A549 (cell line): ENCODE measurements at regions not wholly inside any gene's neighbourhood (a gene's known extent, or its start where the extent isn't known, plus 50 kb on each side); places are given as distances from the start of the nearest gene placed in this dataset.

Source experiments
- ATAC-seq, 2 experiments: fragments of 200-7000 bp in 1 of 2; fragments of >200 bp in 1 of 2; cut with Nextera tagmentation in 1 of 2; cut with Tn5 transposase in 1 of 2; 3 replicates each; pipeline versions ENCODE4 v1.8.0 to v1.9.1; 2018 to 2020; ENCODE audit warnings: mild to moderate bottlenecking in 1 of 2, moderate library complexity in 1 of 2
- CTCF ChIA-PET: fragments of 300-600 bp; sonication (Branson Sonifier 250); formaldehyde crosslinking; extraction: SDS; loops from one replicate; lab custom pipeline; 2021; ENCODE audit warnings: antibody characterized with exemption, inconsistent platforms; lab: Yijun Ruan, JAX
- POLR2A ChIA-PET: fragments of 350-600 bp; formaldehyde crosslinking; extraction: SDS; loops from one replicate; lab custom pipeline; 2021; ENCODE audit warnings: antibody characterized with exemption, inconsistent platforms; lab: Yijun Ruan, JAX
- DNase-seq, 2 experiments: peaks; one replicate each; pipeline versions ENCODE4 v3.0.0 to v3.0.0-alpha.2; 2011 to 2016; ENCODE audit warnings: low read depth in 1 of 2, low spot score in 1 of 2
- FAIRE-seq: peaks from 2 replicates; lab custom pipeline; 2011; peaks lifted over from hg19 to GRCh38; lab: Jason Lieb, UNC
- H3K27ac ChIP-seq, 2 experiments: fragments of >200 bp; sonication (Bioruptor Twin); formaldehyde crosslinking; 3 replicates each; pipeline ENCODE4 v1.5.1; 2016 to 2017
- H3K4me1 ChIP-seq: fragments of >200 bp; sonication (Bioruptor Twin); formaldehyde crosslinking; 3 replicates; pipeline ENCODE4 v1.6.1; 2016
- H3K4me2 ChIP-seq: fragments of >200 bp; sonication (Bioruptor Twin); formaldehyde crosslinking; 3 replicates; pipeline ENCODE4 v1.6.1; 2016
- H3K4me3 ChIP-seq: fragments of >200 bp; sonication (Bioruptor Twin); formaldehyde crosslinking; 3 replicates; pipeline ENCODE4 v1.5.1; 2016
- H3K9me3 ChIP-seq: fragments of >200 bp; sonication (Bioruptor Twin); formaldehyde crosslinking; 3 replicates; pipeline ENCODE4 v1.6.1; 2016
- BHLHE40 ChIP-seq: IDR thresholded peaks from 2 replicates; pipeline ENCODE4 v1.6.1; 2012; ENCODE audit warnings: low read depth, low read length, inconsistent platforms
- CBX8 ChIP-seq: fragments of 200-600 bp; sonication (generic); IDR thresholded peaks from 2 replicates; pipeline ENCODE4 v1.6.1; 2016
- EHF ChIP-seq: fragments of 250-450 bp; sonication (Bioruptor Pico); IDR thresholded peaks from 2 replicates; pipeline ENCODE4 v1.5.0; 2020; ENCODE audit warnings: mild to moderate bottlenecking
- EP300 ChIP-seq, 2 experiments: fragments of >200 bp; sonication (Bioruptor Twin); formaldehyde crosslinking; IDR thresholded peaks; 2 replicates in 1 of 2; 3 replicates in 1 of 2; pipeline ENCODE4 v1.6.1; 2016 to 2017
- GATA3 ChIP-seq: IDR thresholded peaks from 2 replicates; pipeline ENCODE4 v1.6.1; 2012; ENCODE audit warnings: borderline replicate concordance
- HOXB13 ChIP-seq: fragments of 250-450 bp; sonication (Bioruptor Pico); IDR thresholded peaks from 2 replicates; pipeline ENCODE4 v1.5.0; 2020; ENCODE audit warnings: low read depth, mild to moderate bottlenecking, moderate library complexity
- JUNB ChIP-seq: fragments of >200 bp; sonication (Bioruptor Twin); formaldehyde crosslinking; IDR thresholded peaks from 2 replicates; pipeline ENCODE4 v1.6.1; 2016
- KDM1A ChIP-seq: fragments of 200-600 bp; sonication (generic); IDR thresholded peaks from 2 replicates; pipeline ENCODE4 v1.6.1; 2016; ENCODE audit warnings: low read depth, mild to moderate bottlenecking
- KDM5A ChIP-seq: fragments of 200-600 bp; sonication (generic); IDR thresholded peaks from 2 replicates; pipeline ENCODE4 v1.6.1; 2016; ENCODE audit warnings: antibody characterized with exemption, mild to moderate bottlenecking
- MYC ChIP-seq: IDR thresholded peaks from 2 replicates; pipeline ENCODE4 v1.6.1; 2012; ENCODE audit warnings: mild to moderate bottlenecking, inconsistent platforms, low read length, improper control_type of control experiment, borderline replicate concordance
- NFE2L2 ChIP-seq: fragments of 150-350 bp; conservative IDR thresholded peaks from 2 replicates; pipeline ENCODE4 v1.6.1; 2014; ENCODE audit warnings: low read length
- POLR2A ChIP-seq: IDR thresholded peaks from 2 replicates; pipeline ENCODE4 v1.6.1; 2012; ENCODE audit warnings: mild to moderate bottlenecking, low read length
- POLR2AphosphoS2 ChIP-seq: conservative IDR thresholded peaks from 2 replicates; pipeline ENCODE4 v1.6.1; 2012; ENCODE audit warnings: low read length, improper control_type of control experiment, inconsistent platforms
- RARB ChIP-seq: fragments of 250-450 bp; sonication (Bioruptor Pico); IDR thresholded peaks from 2 replicates; pipeline ENCODE4 v1.8.0; 2021; ENCODE audit warnings: mild to moderate bottlenecking, moderate library complexity
- RCOR1 ChIP-seq: fragments of 150-350 bp; IDR thresholded peaks from 2 replicates; pipeline ENCODE4 v1.6.1; 2014; ENCODE audit warnings: antibody characterized with exemption, low read length, low read depth
- SMC3 ChIP-seq: fragments of >200 bp; sonication (Bioruptor Twin); formaldehyde crosslinking; IDR thresholded peaks from 3 replicates; pipeline ENCODE4 v1.6.1; 2018; ENCODE audit warnings: inconsistent platforms
- TP53 ChIP-seq: fragments of 250-450 bp; sonication (Bioruptor Pico); IDR thresholded peaks from 2 replicates; pipeline ENCODE4 v1.5.0; 2021; ENCODE audit warnings: mild to moderate bottlenecking, moderate library complexity
- ZSCAN20 ChIP-seq: fragments of 250-450 bp; sonication (Bioruptor Pico); IDR thresholded peaks from 2 replicates; pipeline ENCODE4 v1.8.0; 2022; ENCODE audit warnings: mild to moderate bottlenecking, moderate library complexity
- WGBS: methylation state at CpG from one replicate; pipeline ENCODE4 v1.1.6; 2017; ENCODE audit errors: missing lambda C conversion rate; 5-methylcytosine and 5-hydroxymethylcytosine counted together
- TF ChIP-seq, protein P1 (sequence below): fragments of 150-350 bp; IDR thresholded peaks from 2 replicates; pipeline ENCODE4 v1.6.1; 2014; ENCODE audit warnings: low read depth, mild to moderate bottlenecking, low read length
- TF ChIP-seq, protein P2 (sequence below): IDR thresholded peaks from 2 replicates; pipeline ENCODE4 v1.6.1; 2012; ENCODE audit warnings: low read depth, borderline replicate concordance
- TF ChIP-seq, protein P3 (sequence below): fragments of >200 bp; sonication (Bioruptor Twin); formaldehyde crosslinking; IDR thresholded peaks from 3 replicates; pipeline ENCODE4 v1.6.1; 2016

DNA sequence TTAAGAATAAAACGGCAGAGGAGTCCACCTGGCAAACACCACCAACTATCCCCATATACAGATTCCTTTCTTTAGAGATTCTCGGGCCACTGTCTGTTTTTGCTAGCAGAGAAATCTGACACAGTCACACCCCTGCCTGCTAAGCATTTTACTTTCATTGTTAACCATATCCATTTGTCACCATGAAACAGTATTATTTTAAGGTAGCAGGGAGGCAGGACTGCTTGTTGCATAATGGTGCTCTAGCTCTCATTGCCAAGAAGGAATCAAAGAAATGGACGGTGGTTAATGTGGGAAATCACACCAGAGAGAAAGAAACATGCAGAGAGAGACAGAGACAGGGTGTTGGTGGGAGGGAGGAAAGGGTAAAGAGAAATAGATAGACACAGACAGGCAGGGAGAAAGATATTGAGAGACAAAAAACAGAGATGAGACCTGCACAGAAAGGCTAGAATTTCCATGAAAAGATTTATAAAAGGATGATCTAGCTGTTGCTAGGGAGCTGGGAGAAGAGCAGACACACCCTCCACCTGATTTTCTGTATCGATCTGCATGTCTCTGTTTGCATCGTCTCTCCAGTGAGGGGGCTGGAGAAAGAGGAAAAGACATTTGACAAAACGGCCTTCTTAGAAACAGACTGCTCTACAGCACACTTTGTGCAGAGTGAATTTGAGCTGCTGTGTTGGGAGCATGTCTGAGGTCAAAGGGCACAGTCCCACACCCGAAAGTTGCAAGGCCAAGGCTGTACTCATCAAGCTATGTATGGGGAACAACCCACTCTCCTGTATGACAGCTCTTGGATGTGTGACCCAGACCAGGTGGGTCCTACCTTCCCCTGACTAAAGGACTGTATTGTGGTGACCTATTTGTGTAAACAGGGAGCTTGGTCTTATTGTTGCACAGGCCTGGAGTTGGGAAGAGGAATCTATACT lies 303.1 kb downstream of the FZD1 start:
- Histone ChIP-seq H3K4me1 (peaks cover 7% of the 10 kb centered on the region; the same call in 2 of the 3 replicates), H3K27ac (no peak overlapping the region), H3K9me3 (no peaks in the 10 kb centered on the region), H3K4me2 (no peak overlapping the region), H3K4me3 (no peak overlapping the region)
- 57% methylated on average over 7 of the region's 7 CpGs for WGBS
- FAIRE-seq (no peak), ATAC-seq (no peak), DNase-seq (no peak)
- CTCF ChIA-PET = interaction anchor here (1.2 kb wide), 1 partner anchor 14 kb away, joined by 4 read pairs; no protein-coding TSS in a partner anchor
- POLR2A ChIA-PET = no interaction called here
- TF ChIP-seq KDM5A (no peak), GATA3 (no peak), CBX8 (no peak), KDM1A (no peak), EP300 (IDR thresholded peaks at IDR 0.05) (no peak), RARB (CRISPR knock-in tag) (no peak), POLR2AphosphoS2 (no peak), EHF (no peak), MYC (no peak), POLR2A (no peak), NFE2L2 (no peak), RCOR1 (no peak), BHLHE40 (no peak), JUNB (no peak), SMC3 (no peak), HOXB13 (CRISPR knock-in tag) (no peak), ZSCAN20 (CRISPR knock-in tag) (no peak)
- TF ChIP-seq, protein P1, sequence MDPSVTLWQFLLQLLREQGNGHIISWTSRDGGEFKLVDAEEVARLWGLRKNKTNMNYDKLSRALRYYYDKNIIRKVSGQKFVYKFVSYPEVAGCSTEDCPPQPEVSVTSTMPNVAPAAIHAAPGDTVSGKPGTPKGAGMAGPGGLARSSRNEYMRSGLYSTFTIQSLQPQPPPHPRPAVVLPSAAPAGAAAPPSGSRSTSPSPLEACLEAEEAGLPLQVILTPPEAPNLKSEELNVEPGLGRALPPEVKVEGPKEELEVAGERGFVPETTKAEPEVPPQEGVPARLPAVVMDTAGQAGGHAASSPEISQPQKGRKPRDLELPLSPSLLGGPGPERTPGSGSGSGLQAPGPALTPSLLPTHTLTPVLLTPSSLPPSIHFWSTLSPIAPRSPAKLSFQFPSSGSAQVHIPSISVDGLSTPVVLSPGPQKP = no peak
- TF ChIP-seq, protein P2, sequence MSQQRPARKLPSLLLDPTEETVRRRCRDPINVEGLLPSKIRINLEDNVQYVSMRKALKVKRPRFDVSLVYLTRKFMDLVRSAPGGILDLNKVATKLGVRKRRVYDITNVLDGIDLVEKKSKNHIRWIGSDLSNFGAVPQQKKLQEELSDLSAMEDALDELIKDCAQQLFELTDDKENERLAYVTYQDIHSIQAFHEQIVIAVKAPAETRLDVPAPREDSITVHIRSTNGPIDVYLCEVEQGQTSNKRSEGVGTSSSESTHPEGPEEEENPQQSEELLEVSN = no peak
- TF ChIP-seq, protein P3, sequence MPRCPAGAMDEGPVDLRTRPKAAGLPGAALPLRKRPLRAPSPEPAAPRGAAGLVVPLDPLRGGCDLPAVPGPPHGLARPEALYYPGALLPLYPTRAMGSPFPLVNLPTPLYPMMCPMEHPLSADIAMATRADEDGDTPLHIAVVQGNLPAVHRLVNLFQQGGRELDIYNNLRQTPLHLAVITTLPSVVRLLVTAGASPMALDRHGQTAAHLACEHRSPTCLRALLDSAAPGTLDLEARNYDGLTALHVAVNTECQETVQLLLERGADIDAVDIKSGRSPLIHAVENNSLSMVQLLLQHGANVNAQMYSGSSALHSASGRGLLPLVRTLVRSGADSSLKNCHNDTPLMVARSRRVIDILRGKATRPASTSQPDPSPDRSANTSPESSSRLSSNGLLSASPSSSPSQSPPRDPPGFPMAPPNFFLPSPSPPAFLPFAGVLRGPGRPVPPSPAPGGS = no peak

DNA sequence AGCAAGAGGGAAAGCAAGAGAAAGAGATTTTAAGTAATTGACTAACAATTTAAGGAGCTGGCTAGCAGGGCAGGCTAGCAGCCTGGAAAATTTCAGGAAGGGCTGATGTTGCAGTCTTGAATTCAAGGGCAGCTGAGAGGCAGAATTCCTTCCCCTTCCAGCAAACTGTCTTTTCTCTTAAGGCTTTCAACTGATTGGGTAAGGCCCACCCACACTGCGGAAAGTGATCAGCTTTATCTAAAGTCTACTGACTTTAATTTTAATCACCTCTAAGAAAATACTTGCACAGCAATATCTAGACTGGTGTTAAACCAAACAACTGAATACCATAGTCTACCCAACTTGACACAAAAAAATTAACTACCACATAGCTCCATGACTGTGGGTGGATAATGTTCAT lies 303.9 kb downstream of the FZD1 start:
- Histone ChIP-seq H3K27ac (no peak overlapping the region), H3K9me3 (no peaks in the 10 kb centered on the region), H3K4me1 (peaks cover 7% of the 10 kb centered on the region; the same call in 2 of the 3 replicates), H3K4me2 (no peak overlapping the region), H3K4me3 (no peak overlapping the region)
- ChIA-PET CTCF (interaction anchor here (1.2 kb wide), 1 partner anchor 13 kb away, joined by 4 read pairs; no protein-coding TSS in a partner anchor), POLR2A (no interaction called here)
- WGBS = 100% methylated on average over 1 of the region's 1 CpG
- DNase-seq = no peak
- FAIRE-seq = no peak
- no peak for ATAC-seq
- TF ChIP-seq BHLHE40 (no peak), POLR2AphosphoS2 (no peak), EP300 (IDR thresholded peaks at IDR 0.05) (no peak), NFE2L2 (no peak), RCOR1 (no peak), TP53 (no peak), ZSCAN20 (CRISPR knock-in tag) (no peak), MYC (no peak)
